ENCODE measurements at regions not wholly inside any gene's neighbourhood (a gene's known extent, or its start where the extent isn't known, plus 50 kb on each side); places are given as distances from the start of the nearest gene placed in this dataset.

DNA sequence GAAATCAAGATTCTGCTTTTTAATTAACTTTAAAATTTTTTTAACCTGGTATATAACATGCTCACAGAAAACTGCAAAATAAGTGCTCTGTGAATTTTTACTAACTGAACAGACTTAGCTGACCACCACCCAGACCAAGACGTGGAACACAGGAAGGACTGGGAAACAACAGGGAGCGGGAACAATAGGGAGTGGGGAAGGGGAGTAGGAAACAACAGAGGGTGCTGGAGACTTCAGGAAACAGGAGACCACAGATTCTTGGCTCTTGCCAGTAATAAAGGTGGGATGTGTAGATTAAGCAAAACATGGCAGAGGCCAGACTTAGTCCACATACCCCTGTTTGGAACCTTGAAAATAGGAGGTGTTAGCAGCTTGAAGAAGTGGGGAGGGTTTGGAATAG, 51.4 kb upstream of the TMCC3 start:
- TF ChIP-seq, protein P1, sequence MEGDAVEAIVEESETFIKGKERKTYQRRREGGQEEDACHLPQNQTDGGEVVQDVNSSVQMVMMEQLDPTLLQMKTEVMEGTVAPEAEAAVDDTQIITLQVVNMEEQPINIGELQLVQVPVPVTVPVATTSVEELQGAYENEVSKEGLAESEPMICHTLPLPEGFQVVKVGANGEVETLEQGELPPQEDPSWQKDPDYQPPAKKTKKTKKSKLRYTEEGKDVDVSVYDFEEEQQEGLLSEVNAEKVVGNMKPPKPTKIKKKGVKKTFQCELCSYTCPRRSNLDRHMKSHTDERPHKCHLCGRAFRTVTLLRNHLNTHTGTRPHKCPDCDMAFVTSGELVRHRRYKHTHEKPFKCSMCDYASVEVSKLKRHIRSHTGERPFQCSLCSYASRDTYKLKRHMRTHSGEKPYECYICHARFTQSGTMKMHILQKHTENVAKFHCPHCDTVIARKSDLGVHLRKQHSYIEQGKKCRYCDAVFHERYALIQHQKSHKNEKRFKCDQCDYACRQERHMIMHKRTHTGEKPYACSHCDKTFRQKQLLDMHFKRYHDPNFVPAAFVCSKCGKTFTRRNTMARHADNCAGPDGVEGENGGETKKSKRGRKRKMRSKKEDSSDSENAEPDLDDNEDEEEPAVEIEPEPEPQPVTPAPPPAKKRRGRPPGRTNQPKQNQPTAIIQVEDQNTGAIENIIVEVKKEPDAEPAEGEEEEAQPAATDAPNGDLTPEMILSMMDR (IDR thresholded peaks at IDR 0.05; ENCODE audit: borderline replicate concordance, extremely low read depth, low read length, poor library complexity, severe bottlenecking) = no peak
- no peak for TF ChIP-seq EZH2 (IDR thresholded peaks at IDR 0.05; ENCODE audit: borderline replicate concordance, low read depth, low read length, severe bottlenecking)
- no peaks in the 10 kb centered on the region for H4K20me1 ChIP-seq (ENCODE audit: insufficient read depth, low read length)

GRCh38 chr12:94700662-94701061, 50.3 kb upstream of the TMCC3 start:
- Histone ChIP-seq H3K79me2 (ENCODE audit: insufficient read depth, low read length) (no peaks in the 10 kb centered on the region), H3K9ac (ENCODE audit: low read depth, low read length) (no peak overlapping the region), H3K36me3 (ENCODE audit: insufficient read depth, low read length) (no peaks in the 10 kb centered on the region), H3K4me3 (ENCODE audit: low read depth in 1 of 2, low read length in 2 of 2) (no peak overlapping the region), H4K20me1 (ENCODE audit: insufficient read depth, low read length) (no peaks in the 10 kb centered on the region), H3K4me1 (ENCODE audit: insufficient read depth, low read length) (no peaks in the 10 kb centered on the region), H3K27me3 (ENCODE audit: insufficient read depth, low read length, poor library complexity) (peaks cover 4% of the 10 kb centered on the region), H3K4me2 (ENCODE audit: insufficient read depth, low read length) (no peak overlapping the region), H3K27ac (ENCODE audit: low read length) (no peak overlapping the region), H3K9me3 (ENCODE audit: insufficient read depth, low read length, severe bottlenecking) (no peaks in the 10 kb centered on the region), H2AFZ (ENCODE audit: low read depth, low read length) (no peak overlapping the region)
- no peak for ATAC-seq (ENCODE audit: insufficient read depth, low read depth)
- TF ChIP-seq EZH2 (IDR thresholded peaks at IDR 0.05; ENCODE audit: borderline replicate concordance, low read depth, low read length, severe bottlenecking) = no peak
- TF ChIP-seq, protein P1 (IDR thresholded peaks at IDR 0.05; ENCODE audit: borderline replicate concordance, extremely low read depth, low read length, poor library complexity, severe bottlenecking) = no peak
- no peak for DNase-seq

More for the DNA sequence above, 51.4 kb upstream of the TMCC3 start:
- no peaks in the 10 kb centered on the region for H3K79me2 ChIP-seq (ENCODE audit: insufficient read depth, low read length)
- H2AFZ ChIP-seq (ENCODE audit: low read depth, low read length) = no peak overlapping the region
- no peaks in the 10 kb centered on the region for H3K4me1 ChIP-seq (ENCODE audit: insufficient read depth, low read length)
- peaks cover 4% of the 10 kb centered on the region for H3K27me3 ChIP-seq (ENCODE audit: insufficient read depth, low read length, poor library complexity)
- H3K9me3 ChIP-seq (ENCODE audit: insufficient read depth, low read length, severe bottlenecking) = no peaks in the 10 kb centered on the region
- H3K4me3 ChIP-seq (ENCODE audit: low read depth in 1 of 2, low read length in 2 of 2) = no peak overlapping the region
- no peaks in the 10 kb centered on the region for H3K36me3 ChIP-seq (ENCODE audit: insufficient read depth, low read length)
- no peak overlapping the region for H3K27ac ChIP-seq (ENCODE audit: low read length)
- no peak overlapping the region for H3K9ac ChIP-seq (ENCODE audit: low read depth, low read length)
- ATAC-seq (ENCODE audit: insufficient read depth, low read depth) = no peak
- no peak for DNase-seq
- H3K4me2 ChIP-seq (ENCODE audit: insufficient read depth, low read length) = no peak overlapping the region
